HG02642 (cell line): ENCODE measurements at regions not wholly inside any gene's neighbourhood (a gene's known extent, or its start where the extent isn't known, plus 50 kb on each side); places are given as distances from the start of the nearest gene placed in this dataset.
A peak's percentile ranks its signal among the peaks of the same experiment; 100 is the strongest.

ENCODE experiments used
- ATAC-seq: cut with Tn5 transposase; IDR thresholded peaks from one replicate; pipeline ENCODE4 v1.9.1; 2021; ENCODE audit warnings: mild to moderate bottlenecking; ENCODE audit not compliant: unreplicated experiment, poor library complexity

GRCh38 chr4:17132226-17132625 lies 233.8 kb upstream of the LDB2 start:
- no peak for ATAC-seq

- ATAC-seq: no peak
These were observed 229.8 kb upstream of the LDB2 start for GRCh38 chr4:17128268-17128667.

- ATAC-seq: no peak
These were observed 228.0 kb upstream of the LDB2 start for GRCh38 chr4:17126321-17126966.

GRCh38 chr4:17124767-17125166 lies 226.3 kb upstream of the LDB2 start:
- ATAC-seq: no peak

- ATAC-seq: no peak
These were observed 222.3 kb upstream of the LDB2 start for GRCh38 chr4:17120761-17121160.

- no peak for ATAC-seq
These were observed 219.3 kb upstream of the LDB2 start for GRCh38 chr4:17117746-17118145.

- ATAC-seq: no peak
These were observed 217.1 kb upstream of the LDB2 start for GRCh38 chr4:17115583-17115982.

GRCh38 chr4:17112292-17112659 lies 213.8 kb upstream of the LDB2 start:
- ATAC-seq: no peak

GRCh38 chr4:17109126-17109525 lies 210.7 kb upstream of the LDB2 start:
- no peak for ATAC-seq

- ATAC-seq: no peak
These were observed 204.8 kb upstream of the LDB2 start for GRCh38 chr4:17103231-17103630.

- ATAC-seq: no peak
These were observed 200.6 kb upstream of the LDB2 start for GRCh38 chr4:17098996-17099395.

- ATAC-seq: no peak
These were observed 200.0 kb upstream of the LDB2 start for GRCh38 chr4:17098401-17098800.

- ATAC-seq: no peak
These were observed 198.9 kb upstream of the LDB2 start for GRCh38 chr4:17097362-17097761.

- ATAC-seq: no peak
These were observed 198.2 kb upstream of the LDB2 start for GRCh38 chr4:17096692-17097091.

GRCh38 chr4:17095771-17096170 lies 197.3 kb upstream of the LDB2 start:
- no peak for ATAC-seq

- no peak for ATAC-seq
These were observed 196.4 kb upstream of the LDB2 start for GRCh38 chr4:17094876-17095210.

GRCh38 chr4:17094159-17094875 lies 195.9 kb upstream of the LDB2 start:
- ATAC-seq: no peak

GRCh38 chr4:17093481-17093880 lies 195.0 kb upstream of the LDB2 start:
- peak; percentile 22 for ATAC-seq

- peak; percentile 84 for ATAC-seq
These were observed 194.4 kb upstream of the LDB2 start for GRCh38 chr4:17092736-17093437.

GRCh38 chr4:17091104-17091503 lies 192.7 kb upstream of the LDB2 start:
- ATAC-seq: no peak

GRCh38 chr4:17090063-17090462 lies 191.6 kb upstream of the LDB2 start:
- ATAC-seq: no peak

GRCh38 chr4:17085416-17085815 lies 187.0 kb upstream of the LDB2 start:
- no peak for ATAC-seq
